Stimulated activated CD4-positive, alpha-beta T cell treated with anti-CD3 and anti-CD28 coated beads, Interleukin-15, amount 100 ng/mL, for 1 hour (primary cell): ENCODE measurements at regions not wholly inside any gene's neighbourhood (a gene's known extent, or its start where the extent isn't known, plus 50 kb on each side); places are given as distances from the start of the nearest gene placed in this dataset.

Experiments used
- DNase-seq, 2 donors: peaks; one replicate each; pipeline ENCODE4 v3.0.0-alpha.2; 2020; ENCODE audit warnings: low read depth in 1 of 2, low spot score in 1 of 2

GRCh38 chr15:69505956-69506556, 53.4 kb downstream of the RPLP1 start:
- no peak for DNase-seq

- DNase-seq, result no peak
Observed at GRCh38 chr15:69508659-69509058, 56.0 kb downstream of the RPLP1 start.

DNA sequence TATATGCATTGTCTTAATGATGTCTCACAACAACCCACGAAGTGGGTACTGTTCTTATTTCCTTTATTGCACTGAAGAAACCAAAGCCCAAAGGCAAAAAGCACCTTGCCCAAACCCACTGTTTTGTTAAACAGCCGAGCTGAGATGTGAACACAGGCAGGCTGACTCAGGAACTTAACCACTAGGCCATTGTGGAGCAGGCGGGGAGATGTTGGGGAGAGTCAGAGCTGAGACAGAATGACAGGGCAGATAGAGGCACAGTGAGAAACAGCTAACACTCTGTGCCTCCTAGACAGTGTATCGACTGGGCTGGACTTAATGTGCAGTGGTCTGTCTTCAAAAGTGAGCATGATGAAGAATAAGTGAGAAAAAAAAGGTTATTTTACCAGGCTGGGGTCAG, 56.5 kb downstream of the RPLP1 start:
- DNase-seq, result no peak

DNA sequence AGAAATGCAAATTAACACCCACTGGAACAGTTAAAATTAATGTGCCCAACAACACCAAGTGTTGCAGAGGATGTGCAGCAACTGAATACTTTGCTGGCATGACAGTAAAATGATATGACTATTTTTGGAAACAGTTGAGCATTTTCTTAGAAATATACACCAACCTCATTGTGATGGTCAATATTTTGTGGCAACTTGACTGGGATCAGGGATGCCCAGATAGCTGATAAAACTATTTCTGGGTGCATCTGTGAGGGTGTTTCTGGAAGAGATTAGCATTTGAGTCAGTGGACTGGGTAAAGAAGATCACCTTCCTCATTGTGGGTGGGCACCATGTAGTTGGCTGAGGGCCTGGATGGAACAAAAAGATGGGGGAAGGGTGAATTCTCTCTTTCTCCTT, 57.9 kb downstream of the RPLP1 start:
- DNase-seq, result no peak

- no peak for DNase-seq
Observed at GRCh38 chr15:69511015-69511414, 58.4 kb downstream of the RPLP1 start.

- no peak for DNase-seq
Observed at GRCh38 chr15:69511716-69512340, 59.2 kb downstream of the RPLP1 start.

DNA sequence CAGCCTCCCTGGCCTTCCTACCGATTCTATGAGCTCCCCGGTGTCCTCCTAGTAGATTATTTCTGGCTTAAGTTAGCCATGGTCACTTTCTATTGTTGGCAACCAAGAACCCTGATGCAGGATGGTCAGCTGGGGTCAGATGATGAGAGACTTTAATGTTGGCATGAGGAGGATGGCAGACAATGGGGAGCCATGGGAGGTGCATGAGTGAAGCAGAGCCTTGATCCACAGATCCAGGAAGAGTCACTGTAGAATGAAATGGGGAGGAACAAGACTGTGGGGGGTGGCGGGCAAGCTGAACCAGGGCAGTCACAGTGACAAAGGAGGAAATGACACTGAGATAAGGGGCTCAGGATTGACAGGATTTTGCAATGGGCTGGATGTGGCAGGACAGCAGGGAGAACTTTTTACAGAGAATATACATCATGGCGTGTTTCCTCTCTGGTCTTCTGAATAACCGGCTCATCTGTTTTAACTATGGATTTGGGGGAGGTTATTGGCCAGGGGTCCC, 60.9 kb downstream of the RPLP1 start:
- no peak for DNase-seq

DNA sequence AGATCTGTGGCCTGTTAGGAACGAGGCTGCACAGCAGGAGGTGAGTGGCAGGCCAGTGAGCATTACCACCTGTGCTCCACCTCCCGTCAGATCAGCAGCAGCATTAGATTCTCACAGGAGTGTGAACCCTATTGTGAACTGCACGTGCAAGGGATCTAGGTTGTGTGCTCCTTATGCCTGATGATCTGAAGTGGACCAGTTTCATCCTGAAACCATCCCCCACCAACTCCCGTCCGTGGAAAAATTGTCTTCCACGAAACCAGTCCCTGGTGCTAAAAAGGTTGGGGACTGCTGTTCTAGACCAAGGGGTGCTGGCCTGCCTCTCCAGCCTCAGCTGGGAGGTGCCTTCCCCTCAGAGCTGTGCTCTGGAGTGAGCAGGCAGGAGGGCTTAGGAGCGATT, 61.4 kb downstream of the RPLP1 start:
- no peak for DNase-seq

GRCh38 chr15:69515508-69515907, 62.9 kb downstream of the RPLP1 start:
- DNase-seq, result no peak

DNA sequence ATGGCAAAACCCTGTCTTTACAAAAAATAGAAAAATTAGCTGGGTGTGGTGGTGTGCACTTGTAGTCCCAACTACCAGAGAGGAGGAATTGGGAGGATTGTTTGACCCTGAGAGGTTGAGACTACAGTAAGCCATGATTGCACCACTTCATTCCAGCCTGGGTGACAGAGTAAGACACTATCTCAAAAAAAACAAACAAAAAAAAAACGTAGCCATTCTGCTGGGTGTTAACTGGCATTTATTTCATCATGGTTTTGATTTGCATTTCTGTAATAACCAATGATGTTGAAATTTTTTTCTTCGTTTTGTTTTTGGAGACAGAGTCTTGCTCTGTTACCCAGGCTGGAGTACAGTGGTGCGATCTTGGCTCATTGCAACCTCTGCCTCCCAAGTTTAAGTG, 63.3 kb downstream of the RPLP1 start:
- no peak for DNase-seq

DNA sequence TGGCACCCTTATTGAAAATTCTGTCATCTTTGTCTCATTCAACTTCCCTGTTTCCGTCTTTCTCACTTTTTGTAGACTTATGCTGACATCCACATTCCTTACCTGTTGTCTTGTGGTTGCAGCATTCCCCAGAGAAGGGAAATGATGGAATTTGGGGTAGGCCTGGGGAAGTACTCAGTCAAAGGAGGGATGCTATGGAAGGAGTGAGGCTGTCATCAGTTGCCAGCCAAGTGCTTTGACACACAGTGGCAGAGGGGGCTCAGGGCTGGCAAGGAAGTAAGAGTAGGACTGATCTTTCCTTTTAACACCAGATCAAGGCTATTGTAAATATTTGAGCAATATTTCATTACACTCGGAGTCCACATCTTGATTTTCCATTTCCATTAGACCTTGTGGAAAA, 64.4 kb downstream of the RPLP1 start:
- no peak for DNase-seq

DNA sequence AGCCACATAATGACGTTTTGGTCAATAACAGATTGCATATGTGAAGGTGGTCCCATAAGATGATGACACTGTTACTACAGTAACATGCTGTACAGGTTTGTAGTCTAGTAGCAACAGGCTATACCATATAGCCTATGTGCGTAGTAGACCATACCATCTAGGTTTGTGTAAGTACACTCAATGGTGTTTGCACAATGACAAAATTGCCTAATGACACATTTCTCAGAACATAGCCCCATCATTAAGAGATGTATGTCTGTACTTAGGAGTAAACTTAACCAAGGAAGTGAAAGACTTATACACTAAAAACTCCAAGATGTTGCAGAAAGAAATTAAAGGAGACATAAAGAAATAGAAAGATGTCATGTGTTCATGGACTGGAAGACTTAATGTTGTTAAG, 66.2 kb downstream of the RPLP1 start:
- no peak for DNase-seq

DNA sequence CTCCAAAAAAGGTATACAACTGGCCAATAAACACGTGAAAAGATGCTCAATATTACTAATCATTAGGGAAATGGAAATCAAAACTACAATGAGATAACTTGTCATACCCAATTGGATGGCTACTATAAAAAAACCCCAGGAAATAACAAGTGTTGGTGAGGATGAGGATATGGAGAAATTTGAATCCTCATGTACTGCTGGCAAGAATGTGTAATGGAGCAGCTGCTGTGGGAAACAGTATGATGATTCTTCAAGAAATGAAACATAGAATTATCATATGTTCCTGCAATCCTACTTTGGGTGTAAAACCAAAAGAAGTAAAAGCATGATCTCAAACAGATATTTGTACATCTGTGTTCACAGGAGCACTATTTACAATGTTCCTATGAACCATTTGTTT, 67.4 kb downstream of the RPLP1 start:
- no peak for DNase-seq

GRCh38 chr15:69522361-69522760, 69.7 kb downstream of the RPLP1 start:
- no peak for DNase-seq

GRCh38 chr15:69523010-69524001, 70.7 kb downstream of the RPLP1 start:
- peak; percentile 41 to 54 for DNase-seq

DNA sequence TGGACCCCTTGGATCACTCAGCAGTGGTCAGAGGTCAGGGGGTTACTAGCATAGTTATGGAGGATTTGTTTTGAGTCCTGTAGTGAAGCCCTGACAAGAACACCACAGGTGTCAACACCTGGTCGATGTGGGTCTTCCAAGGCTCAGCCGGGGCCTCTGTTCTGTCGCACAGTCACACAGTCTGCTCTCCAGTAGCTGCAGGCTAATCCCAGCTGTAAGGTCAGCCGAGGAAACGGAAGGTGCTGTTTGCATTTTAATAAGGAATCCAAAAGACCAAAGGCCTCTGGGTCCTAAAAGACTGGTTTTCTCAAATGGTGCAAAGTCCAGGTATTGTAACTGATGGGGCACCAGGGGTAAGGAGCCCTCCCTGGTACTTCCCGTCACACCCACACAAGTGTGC, 71.7 kb downstream of the RPLP1 start:
- no peak for DNase-seq

DNA sequence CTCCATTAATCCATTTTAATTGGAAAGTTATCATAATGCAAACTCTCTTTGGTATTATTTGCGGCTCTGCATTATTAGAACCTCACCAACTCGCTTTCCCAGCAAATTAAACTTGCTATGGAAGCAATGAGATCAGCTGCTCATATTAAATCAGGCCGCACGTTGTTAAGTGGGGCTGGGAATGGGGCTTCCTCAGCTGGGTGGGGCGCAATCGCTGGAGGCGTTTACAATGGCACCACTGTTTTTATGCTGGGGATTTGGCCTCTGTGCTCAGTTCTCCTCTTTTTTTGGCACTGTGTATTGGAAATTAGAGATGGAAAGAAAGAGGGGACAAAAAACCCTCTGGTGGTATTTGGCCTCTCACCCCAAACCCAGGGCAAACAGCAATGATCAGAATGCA, 72.2 kb downstream of the RPLP1 start:
- DNase-seq, result no peak

DNA sequence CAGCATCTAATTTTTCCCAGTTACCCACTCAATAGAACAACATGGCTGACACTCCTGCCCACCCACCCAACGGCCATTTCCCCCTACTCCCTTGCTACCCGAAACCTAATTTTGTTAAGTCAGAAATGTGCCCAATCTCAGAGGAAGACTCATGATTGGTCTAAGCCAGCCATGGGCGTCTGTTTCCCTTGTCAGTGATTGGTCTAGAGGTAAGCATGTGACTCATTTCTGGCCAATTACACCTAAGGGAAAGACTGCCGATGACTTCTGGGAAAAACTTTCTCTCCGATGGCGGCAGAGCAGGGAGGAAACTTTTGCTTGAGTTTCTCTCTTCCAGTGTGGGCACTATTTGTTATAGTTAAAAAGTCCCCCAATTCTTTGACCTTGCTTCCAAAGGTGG, 72.9 kb downstream of the RPLP1 start:
- DNase-seq, result no peak

GRCh38 chr15:69526081-69527061, 73.8 kb downstream of the RPLP1 start:
- no peak for DNase-seq

GRCh38 chr15:69529141-69529540, 76.5 kb downstream of the RPLP1 start:
- DNase-seq, result no peak
